Medulla oblongata (tissue), 1 donor: ENCODE measurements at regions not wholly inside any gene's neighbourhood (a gene's known extent, or its start where the extent isn't known, plus 50 kb on each side); places are given as distances from the start of the nearest gene placed in this dataset.
"Not testable (repeated sequence)": the region's sequence is repeated elsewhere in the genome, so short reads cannot be mapped to it uniquely, and the experiment has no call there.

Experiments used
- DNase-seq: peaks from one replicate; pipeline ENCODE4 v3.0.0-alpha.2; 2015; ENCODE audit errors: extremely low spot score

GRCh38 chr15:62853114-62853840 lies 189.3 kb upstream of the TPM1 start:
- peak; percentile 25 for DNase-seq

GRCh38 chr15:62853841-62854225 lies 188.7 kb upstream of the TPM1 start:
- DNase-seq, result no peak

GRCh38 chr15:62854420-62855084 lies 188.0 kb upstream of the TPM1 start:
- no peak for DNase-seq

DNA sequence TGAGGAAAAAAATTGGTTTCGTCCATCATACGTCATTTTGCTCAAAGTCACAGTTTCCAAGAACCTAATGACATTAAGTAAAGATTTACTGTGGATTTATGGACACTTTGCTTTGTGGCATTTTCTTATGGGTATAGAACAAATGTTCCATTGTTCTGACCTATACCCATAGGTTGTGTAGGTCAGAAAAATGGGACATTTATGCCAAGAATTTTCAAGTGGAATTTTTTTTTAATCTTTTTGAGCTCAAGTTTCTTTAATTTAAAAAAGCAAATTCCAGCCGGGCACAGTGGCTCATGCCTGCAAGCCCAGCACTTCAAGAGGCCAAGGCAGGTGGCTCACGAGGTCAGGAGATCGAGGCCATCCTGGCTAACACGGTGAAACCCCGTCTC lies 187.5 kb upstream of the TPM1 start:
- no peak for DNase-seq

GRCh38 chr15:62856466-62857246 lies 185.9 kb upstream of the TPM1 start:
- DNase-seq, result no peak

GRCh38 chr15:62857411-62857853 lies 185.1 kb upstream of the TPM1 start:
- DNase-seq, result no peak

GRCh38 chr15:62858343-62858742 lies 184.2 kb upstream of the TPM1 start:
- no peak for DNase-seq

- DNase-seq, result no peak
Measured at GRCh38 chr15:62862717-62863116, 179.8 kb upstream of the TPM1 start.

- DNase-seq, result no peak
Measured at GRCh38 chr15:62866366-62866765, 176.2 kb upstream of the TPM1 start.

- DNase-seq, result no peak
Measured at GRCh38 chr15:62867844-62868243, 174.7 kb upstream of the TPM1 start.

DNA sequence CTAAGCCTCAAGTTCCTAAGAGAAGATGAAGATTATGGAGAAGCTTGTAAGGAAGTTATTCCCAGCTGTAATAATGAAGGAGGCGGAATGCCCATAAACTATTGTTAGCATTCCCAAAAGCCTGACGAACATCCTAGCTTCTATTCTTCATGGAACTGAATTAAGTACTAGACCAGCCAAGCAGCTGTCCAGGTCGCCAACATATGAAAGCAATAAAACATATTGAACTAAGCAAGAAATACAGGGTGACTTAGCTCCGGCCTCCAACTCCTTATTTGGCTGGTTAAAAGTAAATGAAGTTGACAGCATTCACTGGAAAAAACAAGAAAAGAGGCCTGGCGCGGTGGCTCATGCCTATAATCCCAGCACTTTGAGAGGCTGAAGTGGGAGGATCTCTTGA lies 174.0 kb upstream of the TPM1 start:
- DNase-seq, result no peak

DNA sequence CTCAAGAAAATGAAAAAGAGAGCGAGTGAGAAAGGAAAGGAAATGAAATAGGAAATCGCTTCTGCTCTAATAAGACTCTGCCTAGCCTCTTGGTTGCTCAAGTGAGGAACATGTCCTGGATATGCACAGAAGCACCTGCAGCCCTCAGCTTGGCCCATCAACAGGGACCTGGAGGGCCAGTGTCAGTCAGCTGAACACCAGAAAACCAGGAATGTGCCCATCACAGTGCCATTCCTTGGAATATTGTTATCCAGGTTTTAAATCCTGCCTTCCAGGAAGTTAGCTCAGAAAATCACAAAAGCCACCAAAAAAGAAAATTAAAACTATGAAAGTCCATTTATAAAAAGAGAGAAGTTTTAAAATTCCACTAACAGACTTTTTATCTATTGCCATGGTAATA lies 173.4 kb upstream of the TPM1 start:
- DNase-seq, result no peak

DNA sequence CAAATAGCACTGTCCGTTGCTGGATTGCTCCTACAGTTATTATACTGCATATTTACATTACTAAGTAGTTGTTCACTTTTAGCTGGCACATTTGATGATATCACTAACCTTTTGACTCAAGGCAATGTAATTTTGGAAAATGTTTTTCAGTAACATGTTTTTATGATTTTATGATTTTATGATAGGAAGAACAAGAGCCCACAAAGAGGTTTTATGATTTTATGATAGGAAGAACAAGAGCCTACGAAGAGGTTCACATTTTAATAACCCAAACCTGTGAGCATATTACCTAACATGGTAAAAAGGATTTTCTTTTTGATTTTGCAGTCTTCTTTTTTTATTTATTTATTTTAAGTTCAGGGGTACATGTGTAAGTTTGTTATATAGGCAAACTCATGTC lies 172.3 kb upstream of the TPM1 start:
- no peak for DNase-seq

- not testable (repeated sequence) for DNase-seq
Measured at GRCh38 chr15:62870701-62871100, 171.8 kb upstream of the TPM1 start.

DNA sequence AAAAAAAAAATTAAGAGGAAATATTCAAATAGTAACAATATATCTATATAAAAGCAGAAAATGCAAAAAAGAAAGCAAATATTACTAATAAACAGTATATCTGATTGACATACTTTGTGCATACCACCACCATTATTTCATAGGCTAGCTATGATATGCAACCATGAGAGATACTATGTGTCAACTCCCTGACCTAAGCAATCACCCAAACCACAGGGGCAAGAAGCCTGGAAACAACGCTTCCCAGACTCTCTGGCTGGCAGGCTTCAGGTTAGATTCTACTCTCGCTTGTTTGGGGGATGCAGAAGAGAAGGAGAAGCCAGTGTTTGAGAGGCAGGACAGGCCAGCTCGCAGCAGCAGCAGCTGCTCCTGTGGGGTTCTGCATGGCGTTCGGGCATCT lies 169.3 kb upstream of the TPM1 start:
- no peak for DNase-seq

DNA sequence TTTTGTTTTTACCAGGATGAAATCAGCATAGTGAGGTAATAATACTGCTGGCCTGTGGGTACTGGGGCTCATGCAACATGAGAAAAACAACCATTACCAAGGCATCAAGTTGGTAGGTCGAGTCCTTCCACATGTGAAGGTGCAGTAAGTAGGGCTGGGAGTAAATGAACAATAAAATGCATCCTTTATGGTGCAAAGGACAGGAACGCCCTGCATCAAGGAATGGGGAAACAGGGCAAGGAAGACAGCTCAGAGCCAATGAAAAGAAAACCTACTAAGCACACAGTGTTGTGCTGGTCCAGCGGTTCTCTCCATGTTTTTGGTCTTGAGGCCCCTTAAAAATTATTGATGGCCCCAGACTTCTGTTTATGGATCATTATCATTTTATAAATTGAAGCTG lies 168.5 kb upstream of the TPM1 start:
- DNase-seq, result no peak

DNA sequence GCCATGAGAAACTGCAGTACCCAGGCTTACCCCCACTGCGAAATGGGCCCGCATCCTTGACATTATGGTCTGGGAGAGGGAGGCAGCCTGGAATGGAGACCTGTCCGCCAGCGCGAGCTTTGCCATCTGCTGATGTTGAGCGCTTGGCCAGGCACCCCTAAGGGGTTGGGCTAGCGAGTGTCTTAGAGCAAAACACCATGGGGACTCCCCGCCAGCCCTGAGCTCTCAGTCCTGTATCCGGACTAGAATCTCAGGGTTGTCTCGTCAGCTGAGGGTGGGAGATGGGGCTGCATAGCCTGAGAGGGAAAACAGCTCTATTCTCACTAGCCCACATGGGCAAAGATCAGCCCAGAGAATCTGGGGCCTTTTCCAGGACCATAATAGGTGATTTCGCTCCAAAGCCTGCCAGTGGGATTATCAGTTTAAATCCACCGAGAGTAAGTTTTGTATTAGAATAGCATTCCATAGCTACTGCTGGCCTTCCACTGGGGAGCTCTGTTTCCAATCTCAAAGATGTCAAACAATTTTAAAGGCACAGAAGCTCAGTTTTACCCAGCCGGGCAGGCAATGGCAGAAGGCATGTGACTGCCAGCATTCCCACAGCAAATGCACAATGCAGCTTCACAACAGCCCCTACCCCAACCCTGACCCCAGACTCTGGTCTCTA lies 167.5 kb upstream of the TPM1 start:
- no peak for DNase-seq

- no peak for DNase-seq
Measured at GRCh38 chr15:62875626-62876021, 166.9 kb upstream of the TPM1 start.

- no peak for DNase-seq
Measured at GRCh38 chr15:62877276-62877857, 165.2 kb upstream of the TPM1 start.

GRCh38 chr15:62878070-62878469 lies 164.5 kb upstream of the TPM1 start:
- DNase-seq, result no peak

DNA sequence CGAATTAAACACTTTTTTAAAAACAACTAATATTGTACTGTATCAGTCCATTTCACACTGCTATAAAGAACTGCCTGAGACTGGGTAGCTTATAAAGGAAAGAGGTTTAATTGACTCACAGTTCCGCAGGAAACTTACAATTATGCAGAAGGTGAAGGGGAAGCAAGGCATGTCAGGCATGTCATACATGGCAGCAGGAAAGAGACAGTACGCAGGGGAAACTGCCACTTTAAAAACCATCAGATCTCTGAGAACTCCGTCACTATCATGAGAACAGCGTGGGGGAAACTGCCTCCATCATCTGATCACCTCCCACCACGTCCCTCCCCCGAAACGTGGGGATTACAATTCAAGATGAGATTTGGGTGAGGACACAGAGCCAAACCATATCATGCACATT lies 162.8 kb upstream of the TPM1 start:
- no peak for DNase-seq

GRCh38 chr15:62880278-62880677 lies 162.3 kb upstream of the TPM1 start:
- DNase-seq, result no peak
